Occipital lobe (tissue), 1 donor: ENCODE measurements at regions not wholly inside any gene's neighbourhood (a gene's known extent, or its start where the extent isn't known, plus 50 kb on each side); places are given as distances from the start of the nearest gene placed in this dataset.

ENCODE experiments used
- DNase-seq: peaks from one replicate; lab custom pipeline; 2025; lab: John Stamatoyannopoulos, UW

- no peak for DNase-seq
Observed at GRCh38 chr20:2236256-2236655, 59.5 kb upstream of the TGM3 start.

GRCh38 chr20:2237059-2237458, 58.7 kb upstream of the TGM3 start:
- peak; percentile 26 for DNase-seq

GRCh38 chr20:2238601-2239000, 57.2 kb upstream of the TGM3 start:
- no peak for DNase-seq

- no peak for DNase-seq
Observed at GRCh38 chr20:2240835-2241234, 55.0 kb upstream of the TGM3 start.

- DNase-seq: no peak
Observed at GRCh38 chr20:2242678-2243077, 53.1 kb upstream of the TGM3 start.

- no peak for DNase-seq
Observed at GRCh38 chr20:2244523-2244922, 51.3 kb upstream of the TGM3 start.

- no peak for DNase-seq
Observed at GRCh38 chr20:2244993-2245392, 50.8 kb upstream of the TGM3 start.

GRCh38 chr20:2245637-2246036, 50.2 kb upstream of the TGM3 start:
- no peak for DNase-seq
